Right ventricle myocardium inferior (tissue), 1 donor: ENCODE measurements at regions not wholly inside any gene's neighbourhood (a gene's known extent, or its start where the extent isn't known, plus 50 kb on each side); places are given as distances from the start of the nearest gene placed in this dataset.

Experiments
- ATAC-seq: fragments of 200-7000 bp; cut with Tn5 transposase; one replicate; pipeline ENCODE4 v1.9.1; 2020; ENCODE audit warnings: mild to moderate bottlenecking, moderate library complexity
- DNase-seq: peaks from one replicate; pipeline ENCODE4 v3.0.0; 2021; ENCODE audit errors: missing footprints
- intact Hi-C: fragments of 100-400 bp; cut with DNase I; formaldehyde crosslinking; loops from one replicate; pipeline ENCODE4 v1.11.0; 2022
- donor health status: DM: no; HTN: yes; CAD: no; lungs with severe emphysema.

DNA sequence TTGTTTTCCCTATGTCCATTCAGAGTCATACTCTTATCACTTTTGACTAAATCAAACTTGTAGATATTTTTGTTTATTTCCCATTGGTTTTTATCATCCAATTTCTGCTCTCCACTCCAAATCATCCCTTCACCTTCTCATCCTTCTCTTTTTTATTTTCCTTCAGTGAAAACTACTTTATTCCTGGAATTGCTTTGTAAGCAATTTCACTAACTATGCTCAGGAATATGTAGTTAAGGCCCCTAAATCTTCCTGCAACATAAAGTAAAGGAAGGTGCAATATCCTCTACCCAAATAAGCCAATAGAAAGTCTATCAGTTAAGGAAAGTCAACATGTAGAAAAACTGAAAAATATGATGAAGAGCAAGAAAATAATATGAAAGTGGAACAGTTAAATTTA, 308.4 kb downstream of the SEC23A start:
- intact Hi-C loops, result no loop called here
- no peak for DNase-seq
- ATAC-seq, result no peak

- intact Hi-C loops, result no loop called here
- DNase-seq (no peak), ATAC-seq (no peak)
Observed at GRCh38 chr14:38791862-38792261, 311.2 kb downstream of the SEC23A start.

GRCh38 chr14:38790916-38791315, 312.1 kb downstream of the SEC23A start:
- intact Hi-C loops, result no loop called here

GRCh38 chr14:38789805-38790204, 313.2 kb downstream of the SEC23A start:
- ATAC-seq (no peak), DNase-seq (no peak)
- intact Hi-C loops, result no loop called here

More at GRCh38 chr14:38790916-38791315, 312.1 kb downstream of the SEC23A start:
- no peak for ATAC-seq
- no peak for DNase-seq

GRCh38 chr14:38788060-38788459, 315.0 kb downstream of the SEC23A start:
- intact Hi-C loops, result no loop called here
- no peak for ATAC-seq
- no peak for DNase-seq

DNA sequence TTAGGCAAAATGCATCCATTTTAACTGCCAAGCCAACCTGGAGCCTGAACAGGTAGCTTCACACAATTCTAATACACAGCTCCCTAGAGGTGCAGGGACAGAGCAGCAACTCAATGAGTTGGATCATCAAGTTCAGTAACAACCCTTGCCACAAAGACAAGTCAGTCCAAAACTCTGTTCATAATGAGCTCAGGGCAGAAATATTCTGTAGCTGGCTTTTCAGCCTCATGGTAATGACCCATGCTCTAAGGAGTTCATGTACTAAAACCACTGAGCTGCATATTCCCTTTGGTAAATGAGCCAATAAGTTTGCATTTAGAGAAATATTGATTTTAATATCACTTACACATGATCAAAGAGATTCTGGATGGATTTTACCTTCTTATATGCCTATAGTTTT, 316.1 kb downstream of the SEC23A start:
- DNase-seq (no peak), ATAC-seq (no peak)
- intact Hi-C loops, result no loop called here

- DNase-seq (no peak), ATAC-seq (no peak)
- intact Hi-C loops, result no loop called here
Observed at GRCh38 chr14:38777401-38777800, 325.6 kb downstream of the SEC23A start.

GRCh38 chr14:38775986-38776385, 327.0 kb downstream of the SEC23A start:
- ATAC-seq (no peak), DNase-seq (no peak)
- intact Hi-C loops, result no loop called here

DNA sequence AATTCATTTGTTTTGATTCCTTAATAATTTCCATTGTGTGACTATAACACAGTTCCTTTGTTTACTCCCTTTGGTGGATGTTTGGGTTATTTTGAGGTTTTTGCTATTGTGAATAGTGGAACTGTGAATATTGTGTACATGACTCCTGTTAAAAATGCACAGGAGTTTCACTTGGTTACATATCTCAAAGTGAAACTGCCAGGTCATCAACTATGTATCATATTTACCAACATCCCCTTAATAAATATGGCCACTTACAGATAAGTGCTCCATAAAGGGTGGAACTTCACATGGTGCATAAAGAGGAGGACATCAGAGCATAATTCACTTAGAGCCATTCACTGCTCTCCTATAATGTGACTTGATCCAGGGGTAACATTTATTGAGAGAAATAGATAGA, 328.9 kb downstream of the SEC23A start:
- intact Hi-C loops, result no loop called here
- ATAC-seq (no peak), DNase-seq (no peak)

GRCh38 chr14:38770251-38770650, 332.8 kb downstream of the SEC23A start:
- no peak for ATAC-seq
- intact Hi-C loops, result no loop called here
- no peak for DNase-seq

- no peak for DNase-seq
- intact Hi-C loops, result no loop called here
- no peak for ATAC-seq
Observed at GRCh38 chr14:38762845-38763244, 340.2 kb downstream of the SEC23A start.

DNA sequence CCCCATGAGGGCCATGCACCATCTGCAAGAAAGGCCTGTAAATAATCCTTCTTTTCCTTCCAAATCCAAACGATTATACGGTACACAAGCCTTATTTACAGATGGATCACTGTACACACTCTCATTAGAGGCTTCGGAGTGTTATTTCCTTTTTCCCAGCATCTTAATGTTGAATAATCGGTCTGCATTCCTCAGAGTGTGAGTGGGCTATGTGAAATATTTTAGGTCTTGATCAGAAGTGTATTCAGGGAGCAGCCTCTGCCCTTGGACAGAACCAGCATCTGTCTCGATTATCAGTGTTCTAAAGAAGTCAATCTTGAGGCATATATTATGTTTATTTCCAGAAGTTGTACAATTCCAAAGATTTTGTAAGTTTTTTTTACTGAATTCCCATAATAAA, 340.6 kb downstream of the SEC23A start:
- ATAC-seq, result no peak
- DNase-seq, result no peak
- intact Hi-C loops, result no loop called here

- ATAC-seq (no peak), DNase-seq (no peak)
- intact Hi-C loops, result no loop called here
Observed at GRCh38 chr14:38761033-38761432, 342.0 kb downstream of the SEC23A start.

DNA sequence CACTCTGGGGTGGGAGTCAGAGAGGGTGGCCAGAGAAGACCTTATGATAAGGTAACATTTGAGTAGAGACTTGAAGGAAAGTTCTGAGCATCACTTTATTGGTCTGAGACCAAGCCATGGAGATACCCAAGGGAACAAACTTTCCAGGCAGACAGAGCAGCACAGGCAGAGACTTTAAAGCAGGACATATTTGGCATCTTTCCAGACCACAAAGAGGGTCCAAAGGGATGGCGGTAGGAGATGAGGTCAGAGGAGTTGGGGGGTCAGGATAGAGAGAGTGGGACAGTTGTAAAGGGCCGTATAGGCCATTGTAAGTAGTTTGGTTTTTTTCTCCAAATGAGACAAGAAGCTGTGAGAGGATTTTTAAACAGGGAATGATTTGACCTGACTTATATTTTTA, 344.4 kb downstream of the SEC23A start:
- intact Hi-C loops, result no loop called here
- no peak for ATAC-seq
- no peak for DNase-seq

- intact Hi-C loops, result no loop called here
- no peak for ATAC-seq
- DNase-seq, result no peak
Observed at GRCh38 chr14:38755036-38755435, 348.0 kb downstream of the SEC23A start.

DNA sequence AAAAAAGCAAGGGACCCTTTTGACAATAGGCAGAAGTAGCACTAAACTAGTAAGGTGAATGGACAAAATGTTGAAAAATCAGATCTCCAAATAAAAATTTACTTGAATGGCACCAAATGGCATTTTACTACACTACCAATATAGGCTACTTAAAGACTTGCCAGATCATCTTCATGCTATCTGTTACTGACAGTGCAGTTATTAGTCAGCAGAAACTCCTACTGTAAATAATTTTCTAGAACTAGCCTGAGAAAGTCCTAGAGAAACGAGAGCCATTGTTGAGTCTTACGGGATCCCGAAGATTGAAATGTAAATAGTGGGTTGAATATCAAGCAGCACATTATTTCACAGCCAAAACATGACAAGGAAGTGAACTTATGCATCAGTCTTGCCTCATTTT, 350.3 kb downstream of the SEC23A start:
- intact Hi-C loops, result no loop called here
- DNase-seq (no peak), ATAC-seq (no peak)

GRCh38 chr14:38752341-38752740, 350.7 kb downstream of the SEC23A start:
- intact Hi-C loops, result no loop called here
- DNase-seq, result no peak
- no peak for ATAC-seq

- intact Hi-C loops, result no loop called here
- DNase-seq (no peak), ATAC-seq (no peak)
Observed at GRCh38 chr14:38751459-38751858, 351.6 kb downstream of the SEC23A start.

- ATAC-seq (no peak), DNase-seq (no peak)
- intact Hi-C loops, result no loop called here
Observed at GRCh38 chr14:38749936-38750335, 353.1 kb downstream of the SEC23A start.

- intact Hi-C loops, result no loop called here
- ATAC-seq (no peak), DNase-seq (no peak)
Observed at GRCh38 chr14:38745861-38746260, 357.2 kb downstream of the SEC23A start.

- ATAC-seq (no peak), DNase-seq (no peak)
- intact Hi-C loops, result no loop called here
Observed at GRCh38 chr14:38743966-38744584, 359.0 kb downstream of the SEC23A start.
